Ovary (tissue), 3 donors: ENCODE measurements at regions not wholly inside any gene's neighbourhood (a gene's known extent, or its start where the extent isn't known, plus 50 kb on each side); places are given as distances from the start of the nearest gene placed in this dataset.

ENCODE experiments used
- CTCF ChIP-seq, 3 donors: fragments of 450-650 bp in 2 of 3; fragments of 200-600 bp in 1 of 3; IDR thresholded peaks; one replicate each; pipeline versions ENCODE4 v1.5.1 to v1.8.0; 2016 to 2022; ENCODE audit warnings: antibody characterized with exemption in 3 of 3, mild to moderate bottlenecking in 1 of 3
- POLR2A ChIP-seq: fragments of 450-650 bp; IDR thresholded peaks from one replicate; pipeline ENCODE4 v1.6.1; 2017; ENCODE audit warnings: antibody characterized with exemption, mild to moderate bottlenecking, moderate library complexity
- donor health status: DM: no; HTN: no; CAD: no.

GRCh38 chr2:234752966-234753365 lies 198.9 kb upstream of the SH3BP4 start:
- no peak for TF ChIP-seq CTCF (IDR thresholded peaks at IDR 0.05)
- TF ChIP-seq POLR2A = no peak
